SK-N-SH (cell line): ENCODE measurements at regions not wholly inside any gene's neighbourhood (a gene's known extent, or its start where the extent isn't known, plus 50 kb on each side); places are given as distances from the start of the nearest gene placed in this dataset.

ENCODE experiments used
- CTCF ChIA-PET: fragments of 300-600, 350-600 bp; formaldehyde crosslinking; extraction: SDS; loops from one replicate; lab custom pipeline; 2021; lab: Yijun Ruan, JAX
- POLR2A ChIA-PET: fragments of 350-600 bp; sonication (Branson Sonifier 250); formaldehyde crosslinking; extraction: SDS; loops from one replicate; lab custom pipeline; 2020; ENCODE audit warnings: antibody characterized with exemption, inconsistent platforms; lab: Yijun Ruan, JAX
- DNase-seq: peaks from one replicate; pipeline ENCODE4 v3.0.0; 2012
- H2AFZ ChIP-seq: fragments of 200-600 bp; sonication (generic); 2 replicates; pipeline ENCODE4 v1.8.1; 2016; ENCODE audit warnings: antibody characterized with exemption, mild to moderate bottlenecking, low read depth
- H3F3A ChIP-seq: fragments of 200-600 bp; sonication (generic); replicated peaks from 2 replicates; pipeline ENCODE3; 2016; ENCODE audit warnings: antibody characterized with exemption, mild to moderate bottlenecking; ENCODE audit not compliant: insufficient read depth
- H3K27ac ChIP-seq, 2 experiments: fragments of 200-500 bp in 1 of 2; fragments of 200-600 bp in 1 of 2; sonication (Bioruptor generic) in 1 of 2; sonication (generic), shearing (Covaris generic) in 1 of 2; 2 replicates each; pipeline versions ENCODE4 v1.5.1 to v1.6.1; 2014 to 2016; ENCODE audit warnings: low read depth in 2 of 2, inconsistent platforms in 1 of 2, low read length in 1 of 2, mild to moderate bottlenecking in 1 of 2, mixed read lengths in 1 of 2
- H3K27me3 ChIP-seq: fragments of 200-600 bp; sonication (generic), shearing (Covaris generic); 2 replicates; pipeline ENCODE4 v1.6.1; 2016; ENCODE audit warnings: mixed run types; ENCODE audit not compliant: insufficient read depth
- H3K36me3 ChIP-seq, 2 experiments: fragments of 200-500 bp in 1 of 2; fragments of 200-600 bp in 1 of 2; sonication (Bioruptor generic) in 1 of 2; sonication (generic) in 1 of 2; replicated peaks in 1 of 2; 2 replicates each; pipeline versions ENCODE3 to v1.5.1; 2014 to 2016; ENCODE audit warnings: low read length in 1 of 2, mild to moderate bottlenecking in 1 of 2; ENCODE audit not compliant: insufficient read depth in 2 of 2, control insufficient read depth in 1 of 2
- H3K4me1 ChIP-seq, 2 experiments: fragments of 200-500 bp in 1 of 2; fragments of 200-600 bp in 1 of 2; sonication (Bioruptor generic) in 1 of 2; sonication (generic), shearing (Covaris generic) in 1 of 2; 2 replicates each; pipeline versions ENCODE4 v1.5.1 to v1.6.1; 2014 to 2016; ENCODE audit warnings: low read depth in 1 of 2, low read length in 1 of 2, mixed run types in 1 of 2; ENCODE audit not compliant: insufficient read depth in 2 of 2, control insufficient read depth in 1 of 2
- H3K4me2 ChIP-seq: fragments of 200-600 bp; sonication (generic), shearing (Covaris generic); 2 replicates; pipeline ENCODE4 v1.6.1; 2017; ENCODE audit warnings: mixed run types
- H3K4me3 ChIP-seq, 2 experiments: fragments of 200-500 bp in 1 of 2; fragments of 200-600 bp in 1 of 2; sonication (Bioruptor generic) in 1 of 2; sonication (generic), shearing (Covaris generic) in 1 of 2; 2 replicates each; pipeline versions ENCODE4 v1.5.1 to v1.8.1; 2014 to 2016; ENCODE audit warnings: low read depth in 2 of 2, inconsistent platforms in 1 of 2, low read length in 1 of 2, mild to moderate bottlenecking in 1 of 2, mixed read lengths in 1 of 2, moderate library complexity in 1 of 2
- H3K79me2 ChIP-seq: fragments of 200-600 bp; sonication (generic); 2 replicates; pipeline ENCODE4 v1.8.1; 2017; ENCODE audit warnings: mild to moderate bottlenecking; ENCODE audit not compliant: insufficient read depth
- H3K9ac ChIP-seq: fragments of 200-600 bp; sonication (generic); 2 replicates; pipeline ENCODE4 v1.6.1; 2017; ENCODE audit warnings: mixed run types
- H3K9me2 ChIP-seq: fragments of 200-600 bp; sonication (generic); 2 replicates; pipeline ENCODE4 v1.6.1; 2017; ENCODE audit warnings: mixed run types
- H3K9me3 ChIP-seq: fragments of 200-600 bp; sonication (generic); 2 replicates; pipeline ENCODE4 v1.6.1; 2017; ENCODE audit warnings: mixed run types, mild to moderate bottlenecking, moderate library complexity
- H4K20me1 ChIP-seq: fragments of 200-600 bp; sonication (generic); 2 replicates; pipeline ENCODE4 v1.6.1; 2017; ENCODE audit warnings: mild to moderate bottlenecking, mixed run types; ENCODE audit not compliant: insufficient read depth
- EP300 ChIP-seq, 2 experiments: IDR thresholded peaks; 2 replicates each; pipeline versions ENCODE4 v1.4.0 to v1.6.1; 2012; ENCODE audit warnings: borderline replicate concordance in 1 of 2, low read depth in 1 of 2, low read length in 1 of 2
- FOSL2 ChIP-seq: IDR thresholded peaks from 2 replicates; pipeline ENCODE4 v1.4.0; 2012; ENCODE audit warnings: low read depth, mild to moderate bottlenecking, moderate library complexity, borderline replicate concordance
- GATA2 ChIP-seq: sonication (generic); formaldehyde crosslinking; IDR thresholded peaks from 2 replicates; pipeline ENCODE4 v1.5.0; 2020; ENCODE audit warnings: mild to moderate bottlenecking, missing genetic modification reagents
- JUND ChIP-seq: IDR thresholded peaks from 2 replicates; pipeline ENCODE4 v1.4.0; 2012
- MEF2A ChIP-seq: IDR thresholded peaks from 2 replicates; pipeline ENCODE4 v1.4.0; 2012; ENCODE audit warnings: low read depth, borderline replicate concordance
- NFIC ChIP-seq: IDR thresholded peaks from 2 replicates; pipeline ENCODE4 v1.4.0; 2012; ENCODE audit warnings: borderline replicate concordance
- PBX3 ChIP-seq: IDR thresholded peaks from 2 replicates; pipeline ENCODE4; 2012
- POLR2AphosphoS5 ChIP-seq: IDR thresholded peaks from 2 replicates; pipeline ENCODE4 v1.6.1; 2012; ENCODE audit warnings: low read depth, low read length
- RCOR1 ChIP-seq: fragments of 150-350 bp; IDR thresholded peaks from 2 replicates; pipeline ENCODE4 v1.6.1; 2017; ENCODE audit warnings: antibody characterized with exemption, low read length
- RXRA ChIP-seq: IDR thresholded peaks from 2 replicates; pipeline ENCODE4 v1.4.0; 2012; ENCODE audit warnings: low read depth, mild to moderate bottlenecking, borderline replicate concordance
- TAF1 ChIP-seq: IDR thresholded peaks from 2 replicates; pipeline ENCODE4 v1.6.1; 2012; ENCODE audit warnings: low read depth, mild to moderate bottlenecking, low read length, moderate library complexity, borderline replicate concordance
- TCF12 ChIP-seq: IDR thresholded peaks from 2 replicates; pipeline ENCODE4 v1.4.0; 2012
- TEAD4 ChIP-seq: IDR thresholded peaks from 2 replicates; pipeline ENCODE4 v1.4.0; 2012; ENCODE audit warnings: mild to moderate bottlenecking, borderline replicate concordance; ENCODE audit not compliant: insufficient read depth
- USF2 ChIP-seq: fragments of 150-350 bp; IDR thresholded peaks from 2 replicates; pipeline ENCODE4 v1.6.1; 2017; ENCODE audit warnings: antibody characterized with exemption, low read length, low read depth, borderline replicate concordance
- YY1 ChIP-seq: IDR thresholded peaks from 2 replicates; pipeline ENCODE4 v1.4.0; 2012; ENCODE audit warnings: low read depth, mild to moderate bottlenecking
- WGBS: methylation state at CpG from one replicate; pipeline ENCODE4 v1.1.6; 2017; ENCODE audit warnings: low lambda C conversion rate; 5-methylcytosine and 5-hydroxymethylcytosine counted together
- TF ChIP-seq, protein P1 (sequence below): IDR thresholded peaks from 2 replicates; pipeline ENCODE4 v1.4.0; 2012; ENCODE audit warnings: low read depth
- TF ChIP-seq, protein P2 (sequence below): IDR thresholded peaks from 2 replicates; pipeline ENCODE4 v1.4.0; 2012; ENCODE audit warnings: low read depth, borderline replicate concordance

DNA sequence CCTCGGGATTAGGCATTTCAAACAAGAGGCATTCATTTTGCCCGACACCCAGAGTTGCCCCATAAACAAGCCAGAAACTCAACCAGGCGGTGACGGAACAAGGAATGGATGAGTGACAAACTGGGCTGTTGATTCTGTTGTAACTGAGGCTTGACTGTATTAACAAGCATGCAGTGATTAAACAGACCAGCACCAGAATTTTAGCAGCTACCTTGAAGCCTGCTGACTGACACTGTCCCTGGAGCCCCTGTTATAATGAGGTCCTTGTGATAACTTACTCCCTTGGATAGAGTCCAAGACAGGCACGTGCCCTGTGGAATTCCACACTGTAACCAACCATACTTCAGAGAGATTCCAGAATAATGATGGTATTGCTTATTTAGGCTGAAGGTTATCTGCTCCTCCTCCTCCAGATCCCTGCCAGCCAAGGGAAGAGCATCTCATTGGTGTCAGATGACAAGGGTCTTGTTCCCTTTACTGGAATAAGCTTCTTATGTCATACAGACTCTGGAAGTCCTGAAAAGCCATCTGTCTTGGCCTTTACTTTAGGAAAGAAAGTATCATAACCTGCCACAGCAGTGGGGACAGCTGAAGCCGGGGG is 97.1 kb upstream of the RMDN2 start:
- Histone ChIP-seq H3K4me3 (no peak overlapping the region), H3K4me2 (peak overlapping the region; percentile 12; the same call in 1 of the 2 replicates), H4K20me1 (no peaks in the 10 kb centered on the region), H3K9ac (no peak overlapping the region), H3K9me3 (no peaks in the 10 kb centered on the region), H3K27ac (peak overlapping the region; percentile 47 to 83), H2AFZ (no peak overlapping the region), H3K36me3 (no peaks in the 10 kb centered on the region), H3K79me2 (no peaks in the 10 kb centered on the region), H3K4me1 (peaks cover 15 to 21% of the 10 kb centered on the region in 2 experiments), H3F3A (peaks cover 4% of the 10 kb centered on the region), H3K27me3 (no peaks in the 10 kb centered on the region), H3K9me2 (no peaks in the 10 kb centered on the region)
- 61% methylated on average over 6 of the region's 6 CpGs for WGBS
- CTCF ChIA-PET = interaction anchor here (0.6 to 18.8 kb wide), 6 partner anchors 29 to 432 kb away, joined by 3 to 247 read pairs (median 18); no protein-coding TSS in a partner anchor
- POLR2A ChIA-PET = no interaction called here
- no peak for DNase-seq
- no peak for TF ChIP-seq PBX3
- TF ChIP-seq POLR2AphosphoS5 = peak; percentile 56; the same call in 1 of the 2 replicates
- TF ChIP-seq RCOR1 = no peak
- TF ChIP-seq YY1 = no peak
- TF ChIP-seq, protein P1, sequence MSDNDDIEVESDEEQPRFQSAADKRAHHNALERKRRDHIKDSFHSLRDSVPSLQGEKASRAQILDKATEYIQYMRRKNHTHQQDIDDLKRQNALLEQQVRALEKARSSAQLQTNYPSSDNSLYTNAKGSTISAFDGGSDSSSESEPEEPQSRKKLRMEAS = peak; percentile 80; the same call in 1 of the 2 replicates
- TF ChIP-seq FOSL2 = 0 out of 2 replicates have a peak, but pooled peaks have one; percentile 15
- peak in 1 of 2 experiments; percentile 61; a peak in 2 of 4 replicates for TF ChIP-seq EP300 (IDR thresholded peaks at IDR 0.05; ENCODE audit: borderline replicate concordance in 1 of 2, low read depth in 1 of 2, low read length in 1 of 2)
- TF ChIP-seq GATA2 (CRISPR knock-in tag) = no peak
- TF ChIP-seq NFIC = peak; percentile 93
- TF ChIP-seq, protein P2, sequence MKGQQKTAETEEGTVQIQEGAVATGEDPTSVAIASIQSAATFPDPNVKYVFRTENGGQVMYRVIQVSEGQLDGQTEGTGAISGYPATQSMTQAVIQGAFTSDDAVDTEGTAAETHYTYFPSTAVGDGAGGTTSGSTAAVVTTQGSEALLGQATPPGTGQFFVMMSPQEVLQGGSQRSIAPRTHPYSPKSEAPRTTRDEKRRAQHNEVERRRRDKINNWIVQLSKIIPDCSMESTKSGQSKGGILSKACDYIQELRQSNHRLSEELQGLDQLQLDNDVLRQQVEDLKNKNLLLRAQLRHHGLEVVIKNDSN = peak; percentile 81; the same call in 1 of the 2 replicates
- TF ChIP-seq RXRA = no peak; the same call in 1 of the 2 replicates
- TF ChIP-seq USF2 = peak; percentile 31; the same call in 1 of the 2 replicates
- no peak for TF ChIP-seq TAF1
- peak; percentile 83 for TF ChIP-seq TCF12
- TF ChIP-seq MEF2A = peak; percentile 81; the same call in 1 of the 2 replicates
- peak; percentile 41; the same call in 1 of the 2 replicates for TF ChIP-seq JUND
- peak; percentile 73; the same call in 1 of the 2 replicates for TF ChIP-seq TEAD4
